Spinal cord (tissue), 9 donors: ENCODE measurements at regions not wholly inside any gene's neighbourhood (a gene's known extent, or its start where the extent isn't known, plus 50 kb on each side); places are given as distances from the start of the nearest gene placed in this dataset.

Experiments
- DNase-seq, 6 donors: peaks; one replicate each; pipeline versions ENCODE4 v3.0.0 to v3.0.0-alpha.2; 2013 to 2015; ENCODE audit warnings: low spot score in 6 of 6, low read depth in 4 of 6
- H3K27ac ChIP-seq: one replicate; pipeline ENCODE4 v1.5.1; 2013; ENCODE audit warnings: low read depth, low read length, control low read depth
- H3K27me3 ChIP-seq: one replicate; pipeline ENCODE4 v1.6.1; 2013; ENCODE audit warnings: low read length; ENCODE audit not compliant: control insufficient read depth, insufficient read depth
- H3K36me3 ChIP-seq: one replicate; pipeline ENCODE4 v1.6.1; 2013; ENCODE audit warnings: low read length; ENCODE audit not compliant: control insufficient read depth, insufficient read depth
- H3K4me1 ChIP-seq: one replicate; pipeline ENCODE4 v1.6.1; 2013; ENCODE audit warnings: low read length; ENCODE audit not compliant: control insufficient read depth, insufficient read depth
- H3K4me3 ChIP-seq: one replicate; pipeline ENCODE4 v1.5.1; 2013; ENCODE audit warnings: low read depth, low read length, control low read depth
- H3K9me3 ChIP-seq: one replicate; pipeline ENCODE4 v1.6.1; 2013; ENCODE audit warnings: low read length; ENCODE audit not compliant: control insufficient read depth, insufficient read depth
- WGBS: methylation state at CpG from one replicate; pipeline ENCODE4 v1.1.5; 2013; ENCODE audit warnings: missing lambda C conversion rate; ENCODE audit not compliant: insufficient coverage; 5-methylcytosine and 5-hydroxymethylcytosine counted together
- donor health status: healthy.

- Histone ChIP-seq H3K36me3 (no peaks in the 10 kb centered on the region), H3K4me1 (peaks cover 30% of the 10 kb centered on the region), H3K27me3 (no peaks in the 10 kb centered on the region), H3K27ac (peak overlapping the region; percentile 44), H3K9me3 (no peaks in the 10 kb centered on the region), H3K4me3 (no peak overlapping the region)
- DNase-seq, result peak in 2 of 6 donors; percentile 59 to 89
- WGBS, result 57% methylated on average over 7 of the region's 15 CpGs
These were observed 226.6 kb upstream of the TLE3 start for GRCh38 chr15:70324001-70324974.

DNA sequence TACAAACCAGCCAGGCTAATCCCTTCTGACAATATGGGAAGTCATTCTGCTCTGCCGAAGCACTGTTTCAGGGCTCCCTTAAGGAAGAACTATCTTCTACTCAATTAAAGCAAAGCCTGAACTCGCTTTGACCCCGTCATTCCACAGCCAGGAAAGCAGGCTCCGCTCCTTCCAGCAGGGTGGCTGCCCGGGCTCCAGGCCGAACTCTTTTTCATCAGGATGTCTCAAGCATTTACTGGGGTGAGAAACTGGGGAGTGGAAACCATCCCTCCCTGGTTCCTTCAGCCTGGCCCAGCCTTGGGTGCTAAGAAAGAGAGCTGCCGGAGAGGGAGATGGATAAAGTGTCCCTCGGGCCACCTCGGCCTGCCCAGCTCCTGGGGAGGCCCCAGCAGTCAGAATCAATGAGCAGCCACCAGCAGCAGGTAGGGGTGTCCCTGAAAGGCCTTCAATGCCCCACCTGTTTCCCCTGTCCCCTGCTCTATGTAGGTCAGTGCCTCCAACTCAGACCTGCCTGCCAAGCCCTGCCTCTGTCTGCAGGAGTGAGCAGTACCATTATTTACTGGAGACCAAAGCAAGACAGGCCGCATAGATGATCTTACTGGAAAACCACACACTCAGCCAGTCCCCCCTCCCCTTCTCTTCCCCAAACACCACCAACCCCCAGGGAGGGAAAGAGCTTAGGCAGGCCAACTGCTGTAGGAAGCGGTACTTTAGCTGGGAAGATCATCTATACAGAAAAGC, 225.6 kb upstream of the TLE3 start:
- Histone ChIP-seq H3K36me3 (no peaks in the 10 kb centered on the region), H3K4me1 (peaks cover 30% of the 10 kb centered on the region), H3K27ac (peak overlapping the region; percentile 61), H3K27me3 (no peaks in the 10 kb centered on the region), H3K9me3 (no peaks in the 10 kb centered on the region), H3K4me3 (no peak overlapping the region)
- WGBS, result 43% methylated on average over 7 of the region's 11 CpGs
- peak in 2 of 6 donors; percentile 75 to 77 for DNase-seq

DNA sequence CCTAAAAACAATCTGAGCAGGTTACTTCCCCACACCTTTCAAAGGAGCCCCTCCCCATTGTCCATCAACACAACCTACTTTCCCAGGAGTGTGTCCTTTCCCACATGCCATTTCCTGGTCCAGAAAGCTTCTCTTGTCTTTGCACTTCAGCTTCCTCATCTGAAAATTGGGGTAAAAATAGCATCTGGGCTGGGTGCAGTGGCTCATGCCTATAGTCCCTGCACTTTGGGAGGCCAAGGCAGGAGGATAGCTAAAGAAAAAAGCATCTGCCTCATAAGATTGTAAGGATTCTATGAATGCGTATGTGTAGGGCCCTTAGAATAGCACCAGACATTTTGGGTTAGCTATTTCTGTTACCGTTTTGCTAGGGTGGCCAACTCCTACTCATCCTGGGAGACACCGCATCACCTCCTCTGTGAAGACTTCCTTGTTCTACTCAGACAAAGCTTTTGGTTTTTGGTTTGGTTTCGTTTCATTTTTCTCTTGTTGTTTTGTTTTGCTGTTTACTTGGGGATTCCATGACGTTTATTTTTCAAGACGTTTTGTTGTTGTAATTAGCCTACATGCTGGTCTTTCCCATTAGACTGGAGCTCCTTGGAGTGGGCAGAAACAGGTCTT, 224.4 kb upstream of the TLE3 start:
- 84% methylated on average over 4 of the region's 6 CpGs for WGBS
- DNase-seq, result no peak
- Histone ChIP-seq H3K36me3 (no peaks in the 10 kb centered on the region), H3K27me3 (no peaks in the 10 kb centered on the region), H3K4me1 (peaks cover 30% of the 10 kb centered on the region), H3K27ac (no peak overlapping the region), H3K9me3 (no peaks in the 10 kb centered on the region), H3K4me3 (no peak overlapping the region)

DNA sequence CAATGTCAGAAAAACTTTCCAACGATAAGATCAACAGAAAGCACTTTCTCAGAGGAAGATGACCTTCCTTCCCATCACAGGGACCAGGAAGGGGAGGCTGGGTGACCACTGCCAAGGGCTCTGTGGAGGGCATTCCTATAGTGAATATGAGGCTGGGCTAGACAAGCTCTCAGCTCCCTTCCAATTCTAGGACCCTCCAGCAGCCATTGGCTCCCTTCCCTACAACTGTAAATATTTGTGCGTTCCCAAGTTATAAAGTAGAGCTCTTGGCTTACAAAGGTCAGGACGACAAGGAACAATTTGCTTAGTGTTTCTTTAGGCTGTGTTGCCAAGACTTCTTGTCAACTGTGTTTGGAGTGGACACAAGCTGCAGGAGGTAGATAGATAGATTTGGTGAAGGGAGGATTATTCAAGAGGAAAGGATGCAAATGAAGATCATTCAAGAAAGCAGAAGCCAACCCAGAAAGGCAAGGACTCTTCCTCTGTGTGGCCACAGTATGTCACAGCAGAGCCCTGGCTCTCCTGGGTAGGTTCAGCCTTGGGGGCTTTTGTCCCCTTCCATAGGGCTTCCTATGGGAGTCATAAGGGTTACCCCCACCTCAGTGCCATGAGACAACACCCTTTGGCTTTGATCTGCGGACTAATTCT, 223.6 kb upstream of the TLE3 start:
- Histone ChIP-seq H3K27ac (peak overlapping the region; percentile 3), H3K4me1 (peaks cover 34% of the 10 kb centered on the region), H3K27me3 (no peaks in the 10 kb centered on the region), H3K4me3 (no peak overlapping the region), H3K36me3 (no peaks in the 10 kb centered on the region), H3K9me3 (no peaks in the 10 kb centered on the region)
- 28% methylated on average over 2 of the region's 4 CpGs for WGBS
- peak in 2 of 6 donors; percentile 10 to 63 for DNase-seq

DNA sequence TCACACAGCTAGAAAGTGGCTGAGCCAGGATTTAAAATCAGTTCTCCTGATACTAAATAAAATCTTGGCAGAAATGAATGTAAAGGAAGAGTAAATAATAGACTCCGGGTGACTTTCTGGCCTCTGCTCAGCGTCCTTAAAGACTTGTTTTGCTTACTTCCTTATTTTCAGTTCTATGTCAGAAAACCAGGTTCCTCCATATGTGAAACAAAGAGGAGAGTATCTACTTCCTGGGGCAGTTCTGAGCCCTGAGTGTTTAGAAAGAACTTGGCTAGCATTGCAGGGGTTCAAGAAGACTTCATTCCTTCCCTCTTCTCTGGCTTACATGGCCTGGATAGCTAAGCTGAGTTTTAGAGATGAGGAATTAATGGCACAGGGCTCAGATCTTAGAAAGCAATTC, 222.8 kb upstream of the TLE3 start:
- no peaks in the 10 kb centered on the region for H3K9me3 ChIP-seq
- H3K4me3 ChIP-seq, result no peak overlapping the region
- H3K27me3 ChIP-seq, result no peaks in the 10 kb centered on the region
- WGBS, result no CpG with 5 or more reads among the region's 2 CpGs
- no peak for DNase-seq
- H3K4me1 ChIP-seq, result peaks cover 38% of the 10 kb centered on the region
- no peaks in the 10 kb centered on the region for H3K36me3 ChIP-seq
- peak overlapping the region; percentile 10 for H3K27ac ChIP-seq

- Histone ChIP-seq H3K36me3 (no peaks in the 10 kb centered on the region), H3K27me3 (no peaks in the 10 kb centered on the region), H3K4me3 (no peak overlapping the region), H3K9me3 (no peaks in the 10 kb centered on the region), H3K4me1 (peaks cover 38% of the 10 kb centered on the region), H3K27ac (no peak overlapping the region)
- no peak for DNase-seq
- WGBS, result no CpG with 5 or more reads among the region's 3 CpGs
These were observed 222.4 kb upstream of the TLE3 start for GRCh38 chr15:70320077-70320476.

GRCh38 chr15:70319466-70319865, 221.7 kb upstream of the TLE3 start:
- no peak overlapping the region for H3K27ac ChIP-seq
- no peak overlapping the region for H3K4me3 ChIP-seq
- no peaks in the 10 kb centered on the region for H3K27me3 ChIP-seq
- peaks cover 35% of the 10 kb centered on the region for H3K4me1 ChIP-seq
- no peaks in the 10 kb centered on the region for H3K36me3 ChIP-seq
- no peaks in the 10 kb centered on the region for H3K9me3 ChIP-seq
- no peak for DNase-seq
- WGBS, result 100% methylated on average over 1 of the region's 4 CpGs

DNA sequence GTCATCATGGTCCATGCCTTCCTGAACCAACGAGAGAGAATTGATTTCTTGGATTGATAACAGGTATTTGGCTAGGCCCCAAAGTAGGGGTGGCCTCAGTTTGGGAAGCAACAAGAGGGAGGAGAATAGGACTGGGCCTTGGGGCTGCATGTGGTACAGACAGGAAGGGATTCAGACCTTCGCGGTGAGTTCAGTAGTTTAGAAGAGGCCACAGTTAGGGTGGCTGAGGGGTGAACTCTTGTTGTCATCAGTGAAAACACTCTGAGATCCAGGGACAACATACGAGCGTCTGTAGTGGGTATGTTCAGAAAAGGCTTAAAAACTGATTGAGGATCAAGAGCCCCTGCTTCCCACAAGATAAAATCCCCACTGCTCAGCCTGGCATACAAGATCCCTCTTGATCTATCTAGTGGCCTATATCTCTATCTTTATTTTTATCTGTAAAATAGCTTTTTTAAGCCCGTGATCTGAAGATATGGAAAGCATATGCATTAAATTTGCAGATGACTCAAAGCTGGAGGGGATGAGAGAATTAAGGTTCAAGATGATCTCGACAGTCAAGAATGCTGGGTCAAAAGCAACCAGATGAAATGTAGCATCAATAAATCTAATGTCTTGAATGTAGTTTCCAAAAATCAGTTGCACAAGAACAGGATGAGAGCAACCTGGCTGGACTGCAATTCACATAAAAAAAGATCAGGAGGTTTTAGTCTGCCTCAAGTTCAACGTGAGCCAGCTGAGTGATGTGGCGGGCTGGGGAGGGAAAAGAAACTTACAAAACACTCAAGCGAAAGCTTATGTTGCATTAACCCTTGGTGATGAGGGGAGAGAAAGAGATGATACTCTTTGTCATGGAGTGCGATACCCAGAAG, 221.1 kb upstream of the TLE3 start:
- no peak for DNase-seq

More for the DNA sequence above, 221.1 kb upstream of the TLE3 start:
- H3K9me3 ChIP-seq, result no peaks in the 10 kb centered on the region
- WGBS, result 79% methylated on average over 5 of the region's 11 CpGs
- H3K4me1 ChIP-seq, result peaks cover 30% of the 10 kb centered on the region
- no peaks in the 10 kb centered on the region for H3K36me3 ChIP-seq
- no peak overlapping the region for H3K27ac ChIP-seq
- no peak overlapping the region for H3K4me3 ChIP-seq
- H3K27me3 ChIP-seq, result no peaks in the 10 kb centered on the region
